Hypothalamus (tissue), 51 donors: ENCODE measurements at regions not wholly inside any gene's neighbourhood (a gene's known extent, or its start where the extent isn't known, plus 50 kb on each side); places are given as distances from the start of the nearest gene placed in this dataset.

ENCODE experiments used
- DNase-seq, 51 donors: peaks; one replicate each; lab custom pipeline; 2025; lab: John Stamatoyannopoulos, UW

- no peak for DNase-seq
These were observed 538.6 kb downstream of the ELAVL2 start for GRCh38 chr9:23287390-23287789.

- no peak for DNase-seq
These were observed 537.5 kb downstream of the ELAVL2 start for GRCh38 chr9:23288545-23288944.

GRCh38 chr9:23290973-23291372, 535.1 kb downstream of the ELAVL2 start:
- no peak for DNase-seq

DNA sequence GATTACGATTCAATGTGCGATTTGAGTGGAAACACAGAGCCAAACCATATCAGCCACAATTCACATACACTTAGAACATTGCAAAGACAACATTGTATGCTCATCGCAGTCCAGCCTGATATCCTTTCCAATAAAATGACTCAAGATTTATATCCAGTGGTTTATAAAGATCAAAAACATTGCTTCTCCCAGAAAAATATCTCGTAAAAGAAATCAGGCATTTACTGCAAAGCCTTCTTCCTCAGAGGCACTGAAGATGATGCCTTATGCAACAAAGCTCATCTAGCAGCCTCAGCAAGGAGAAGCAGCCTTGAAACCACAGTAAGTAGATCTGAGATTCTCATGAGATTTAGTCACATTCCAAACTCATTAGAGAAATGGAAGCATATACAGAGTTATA, 523.8 kb downstream of the ELAVL2 start:
- DNase-seq = no peak

- no peak for DNase-seq
These were observed 519.3 kb downstream of the ELAVL2 start for GRCh38 chr9:23306731-23307130.

DNA sequence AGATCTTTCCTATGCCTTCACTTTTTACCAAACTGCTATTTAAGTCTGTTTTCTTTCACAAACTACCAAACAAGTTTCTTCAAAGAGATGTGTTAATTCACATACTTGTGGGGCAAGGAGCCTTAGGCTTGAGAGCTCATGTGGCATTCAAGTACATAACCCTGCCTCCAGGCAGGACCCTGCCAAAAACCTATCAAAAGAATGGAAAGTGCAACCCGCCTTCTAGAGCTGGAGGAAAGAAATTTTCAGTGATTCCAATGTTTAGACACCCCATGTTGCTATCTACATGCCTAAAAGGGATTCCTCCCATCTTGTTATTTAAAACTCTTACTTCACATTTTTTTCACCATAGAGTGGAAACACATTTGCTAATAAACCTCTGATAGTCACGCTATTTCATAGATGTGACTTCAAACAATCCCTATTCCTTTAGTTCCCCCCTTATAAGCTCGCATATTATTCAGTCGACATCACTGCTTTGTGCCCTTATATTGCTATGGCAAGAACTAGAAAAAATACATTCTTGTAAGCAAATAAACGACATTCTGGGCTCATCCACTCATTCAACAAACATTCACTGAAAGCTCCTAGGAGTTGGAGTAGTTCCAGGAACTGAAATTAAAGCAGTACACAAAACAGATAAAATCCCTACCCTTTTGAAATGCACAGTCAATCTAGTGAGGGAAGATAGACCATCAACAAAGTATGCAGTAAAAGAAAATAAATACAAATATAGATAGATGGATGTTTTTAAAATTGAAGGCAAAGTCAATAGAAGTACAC, 518.1 kb downstream of the ELAVL2 start:
- DNase-seq = no peak

DNA sequence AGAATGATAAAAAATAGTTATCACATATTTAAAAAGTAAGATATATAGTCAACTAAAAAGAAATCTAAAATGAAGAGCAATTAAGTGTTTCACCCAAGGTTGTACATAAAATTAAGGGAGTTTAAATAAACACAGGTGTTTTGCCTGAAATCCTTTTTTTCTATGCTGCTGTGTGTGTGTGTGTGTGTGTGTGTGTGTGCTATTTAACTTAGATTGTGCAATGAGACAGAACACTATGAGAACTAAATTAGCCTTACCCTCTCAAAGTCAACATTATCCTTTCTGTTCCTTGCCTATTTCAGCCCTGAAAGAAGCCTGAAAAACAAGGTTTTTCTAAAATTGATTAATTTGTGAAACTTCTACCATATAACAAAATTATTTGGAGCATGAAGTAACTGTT, 516.2 kb downstream of the ELAVL2 start:
- no peak for DNase-seq

- DNase-seq = no peak
These were observed 511.8 kb downstream of the ELAVL2 start for GRCh38 chr9:23314247-23314646.

DNA sequence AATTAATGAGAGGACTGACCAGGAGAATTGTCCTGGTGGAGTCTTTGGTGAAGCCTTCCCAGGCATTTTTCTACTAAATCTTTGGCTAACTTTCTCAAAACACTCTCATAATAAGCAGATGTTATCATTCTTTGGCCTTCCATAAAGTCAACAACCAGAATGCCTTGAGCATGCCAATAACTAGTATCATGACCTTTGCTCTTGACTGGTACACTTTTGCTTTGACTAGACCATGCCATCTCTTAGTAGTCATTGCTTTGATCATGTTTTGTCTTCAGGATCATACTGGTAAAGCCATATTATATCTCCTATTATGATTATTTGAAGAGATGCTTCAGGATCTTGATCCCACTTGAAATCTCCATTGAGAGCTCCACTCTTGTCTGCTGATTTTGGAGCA, 506.9 kb downstream of the ELAVL2 start:
- DNase-seq = no peak

DNA sequence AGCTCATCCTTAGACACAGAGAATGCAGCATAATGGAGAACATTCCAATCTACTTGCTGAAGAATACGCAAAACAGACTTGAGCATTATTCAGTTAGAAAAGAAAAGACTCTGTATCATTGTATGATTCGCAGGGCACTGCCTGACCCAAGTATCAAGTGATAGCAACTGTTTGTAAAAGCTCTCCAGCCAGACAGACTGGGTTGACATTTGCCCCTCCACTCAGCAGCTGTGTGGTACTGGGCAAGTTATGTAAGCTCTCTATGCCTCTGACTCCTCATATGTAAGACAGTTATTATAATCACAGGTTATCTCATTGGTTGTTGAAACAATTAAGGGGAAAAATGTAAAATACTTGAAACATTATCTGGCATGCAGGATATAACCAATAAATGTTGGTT, 505.0 kb downstream of the ELAVL2 start:
- no peak for DNase-seq

- DNase-seq = no peak
These were observed 503.6 kb downstream of the ELAVL2 start for GRCh38 chr9:23322392-23322791.

DNA sequence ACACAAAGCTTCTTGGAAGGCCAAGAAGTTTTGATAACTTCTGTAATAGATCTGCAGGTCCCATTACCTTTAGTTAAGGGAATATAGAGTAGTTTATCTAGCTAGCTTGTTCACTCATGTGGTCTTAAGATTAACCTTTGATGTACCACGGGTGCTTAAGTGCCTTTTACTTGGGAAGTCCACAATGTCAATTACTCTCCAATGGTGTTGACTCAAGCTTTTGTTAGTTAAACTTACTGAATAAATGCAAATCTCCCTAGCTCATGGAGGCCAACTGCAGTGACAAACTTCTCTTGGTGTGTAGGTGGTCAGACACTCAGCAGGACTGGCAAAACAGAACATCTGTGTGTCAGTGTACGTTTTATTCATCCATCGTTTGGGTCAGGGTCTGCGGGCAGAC, 501.5 kb downstream of the ELAVL2 start:
- DNase-seq = no peak

GRCh38 chr9:23326597-23326996, 499.4 kb downstream of the ELAVL2 start:
- no peak for DNase-seq

- DNase-seq = no peak
These were observed 484.7 kb downstream of the ELAVL2 start for GRCh38 chr9:23341346-23341745.

DNA sequence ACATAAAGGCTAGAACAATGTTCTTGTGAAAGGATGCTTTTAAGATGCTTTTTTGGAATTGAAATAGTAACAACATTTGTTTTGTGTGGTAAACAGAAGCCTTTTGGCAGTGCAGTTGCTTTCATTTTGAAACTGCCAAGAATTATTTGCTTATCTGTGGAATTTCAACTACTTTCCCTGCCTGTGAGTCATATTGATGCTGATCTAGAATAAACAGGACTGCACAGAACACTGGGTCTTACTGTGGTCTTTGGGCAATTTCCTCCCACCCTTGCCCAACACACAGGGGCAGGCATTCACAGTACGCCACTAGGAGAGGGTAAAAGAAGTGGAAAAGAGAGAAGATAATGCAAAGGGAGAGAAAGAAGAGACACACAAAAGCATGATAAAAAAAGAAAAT, 483.7 kb downstream of the ELAVL2 start:
- DNase-seq = peak in 1 of 51 donors; percentile 1

DNA sequence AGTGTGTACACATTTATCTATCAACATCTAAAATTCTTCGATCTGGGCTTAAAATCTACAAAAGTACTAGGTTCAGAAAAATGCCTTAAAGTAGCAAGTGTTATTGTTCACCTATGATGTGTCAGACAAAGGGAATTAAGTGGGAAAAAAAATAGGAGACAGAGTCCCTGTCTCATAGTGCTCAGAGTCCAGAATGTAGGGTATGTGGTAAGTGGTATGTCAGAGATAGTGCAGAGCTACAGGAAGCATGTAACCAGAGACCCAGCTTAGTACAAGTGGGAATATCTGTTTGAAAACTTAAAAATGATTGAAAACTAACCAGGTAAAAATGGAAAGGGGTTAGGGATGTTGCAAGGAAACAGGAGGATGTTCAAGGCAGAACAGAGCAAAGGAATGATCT, 482.8 kb downstream of the ELAVL2 start:
- DNase-seq = no peak

DNA sequence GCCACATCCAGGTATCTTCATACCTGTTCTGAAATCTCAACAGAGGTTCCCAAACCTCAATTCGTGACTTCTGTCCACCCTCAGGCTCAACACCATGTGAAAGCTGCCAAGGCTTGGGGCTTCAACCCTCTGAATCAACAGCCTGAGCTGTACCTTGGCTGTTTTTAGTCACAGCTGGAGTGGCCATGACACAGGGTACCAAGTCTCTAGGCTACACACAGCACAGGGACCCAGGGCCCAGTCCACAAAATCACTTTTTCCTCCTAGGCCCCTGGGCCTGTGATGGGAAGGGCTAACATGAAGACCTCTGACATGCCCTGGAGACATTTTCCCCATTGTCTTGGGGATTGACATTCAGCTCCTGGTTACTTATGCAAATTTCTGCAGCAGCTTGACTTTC, 464.9 kb downstream of the ELAVL2 start:
- DNase-seq = no peak

GRCh38 chr9:23372703-23373102, 453.3 kb downstream of the ELAVL2 start:
- DNase-seq = no peak

GRCh38 chr9:23375511-23375910, 450.5 kb downstream of the ELAVL2 start:
- DNase-seq = no peak

DNA sequence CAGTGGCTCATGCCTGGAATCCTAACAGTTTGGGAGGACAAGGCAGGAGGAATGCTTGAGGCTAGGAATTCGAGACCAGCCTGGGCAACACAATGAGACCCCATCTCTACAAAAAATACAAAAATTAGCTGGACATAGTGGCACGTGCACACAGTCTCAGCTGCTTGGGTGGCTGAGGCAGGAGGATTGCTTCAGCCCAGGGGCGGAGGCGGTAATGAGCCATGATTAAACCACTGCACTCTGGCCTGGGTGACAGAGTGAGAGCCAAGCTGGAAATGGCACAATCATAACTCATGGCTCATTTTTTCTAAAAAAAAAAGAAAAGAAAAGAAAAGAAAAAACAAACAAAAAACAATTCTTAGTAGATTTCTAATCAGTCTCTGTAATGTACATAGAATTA, 446.2 kb downstream of the ELAVL2 start:
- no peak for DNase-seq

- no peak for DNase-seq
These were observed 445.2 kb downstream of the ELAVL2 start for GRCh38 chr9:23380821-23381220.

DNA sequence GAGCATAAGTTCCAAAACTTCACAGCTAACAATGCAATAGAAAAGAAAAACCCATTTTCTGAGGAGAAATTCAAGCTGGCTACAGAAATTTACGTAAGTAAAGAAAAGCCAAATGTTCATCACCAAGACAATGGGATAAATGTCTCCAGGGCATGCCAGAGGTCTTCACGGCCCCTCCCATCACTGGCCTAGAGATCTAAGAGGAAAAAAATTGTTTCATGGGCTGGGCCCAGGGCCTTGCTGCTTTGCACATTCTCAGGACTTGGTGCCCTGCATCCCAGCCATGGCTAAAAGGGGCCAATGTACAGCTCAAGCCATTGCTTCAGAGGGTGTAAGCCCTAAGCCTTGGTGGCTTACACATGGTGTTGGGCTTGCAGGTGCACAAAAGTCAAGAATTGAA, 443.6 kb downstream of the ELAVL2 start:
- no peak for DNase-seq

GRCh38 chr9:23394189-23394588, 431.9 kb downstream of the ELAVL2 start:
- DNase-seq = no peak
